GM18858 (cell line): ENCODE measurements at regions not wholly inside any gene's neighbourhood (a gene's known extent, or its start where the extent isn't known, plus 50 kb on each side); places are given as distances from the start of the nearest gene placed in this dataset.
A peak's percentile ranks its signal among the peaks of the same experiment; 100 is the strongest.

Experiments used
- ATAC-seq: cut with Tn5 transposase; IDR thresholded peaks from one replicate; pipeline ENCODE4 v1.9.1; 2021; ENCODE audit not compliant: unreplicated experiment

- no peak for ATAC-seq
Measured at GRCh38 chr17:72008236-72008876, 112.5 kb upstream of the SOX9 start.

DNA sequence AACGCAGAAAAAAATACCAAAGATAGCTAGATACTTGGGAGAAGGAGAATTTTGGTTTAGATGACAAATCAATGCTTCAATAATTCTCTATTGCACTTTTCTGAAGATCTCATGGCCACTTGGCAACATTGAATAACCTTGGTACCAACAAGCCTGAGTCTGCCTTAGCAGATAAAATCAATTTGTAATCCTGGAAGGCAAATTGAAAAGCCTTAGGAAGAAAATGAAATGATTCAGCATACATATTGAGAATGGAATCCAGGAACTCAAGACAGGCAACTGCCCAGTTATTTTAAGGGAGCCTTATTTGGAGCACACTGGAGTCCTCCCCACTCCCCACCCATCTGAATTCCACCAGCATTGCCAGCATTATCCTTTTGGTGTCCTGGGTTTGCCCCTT is 109.3 kb upstream of the SOX9 start:
- ATAC-seq: no peak

DNA sequence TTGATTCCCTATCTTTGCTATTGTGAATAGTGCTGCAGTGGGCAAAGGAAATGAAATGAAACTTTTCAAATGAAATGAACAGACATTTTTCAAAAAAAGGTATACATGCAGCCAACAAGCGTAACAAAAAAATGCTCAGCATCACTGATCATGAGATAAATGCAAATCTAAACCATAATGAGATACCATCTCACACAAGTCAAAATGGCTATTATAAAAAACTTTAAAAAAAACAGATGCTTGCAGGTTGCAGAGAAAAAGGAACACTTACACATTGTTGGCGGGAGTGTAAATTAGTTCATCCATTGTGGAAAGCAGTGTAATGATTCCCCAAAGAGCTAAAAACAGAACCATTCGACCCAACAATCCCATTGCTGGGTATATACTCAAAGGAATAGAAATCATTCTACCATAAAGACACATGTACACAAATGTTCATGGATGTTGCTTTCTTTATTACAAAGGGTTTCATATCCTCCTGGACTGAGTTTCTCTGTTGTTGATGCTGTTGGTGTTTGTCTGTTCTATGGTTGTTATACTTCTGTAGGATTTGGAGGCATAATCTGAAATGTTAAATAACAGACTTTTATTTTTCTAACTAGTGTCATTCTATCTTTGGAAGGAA is 99.3 kb upstream of the SOX9 start:
- peak; percentile 66 for ATAC-seq

GRCh38 chr17:72022328-72023275 is 98.2 kb upstream of the SOX9 start:
- ATAC-seq: no peak

DNA sequence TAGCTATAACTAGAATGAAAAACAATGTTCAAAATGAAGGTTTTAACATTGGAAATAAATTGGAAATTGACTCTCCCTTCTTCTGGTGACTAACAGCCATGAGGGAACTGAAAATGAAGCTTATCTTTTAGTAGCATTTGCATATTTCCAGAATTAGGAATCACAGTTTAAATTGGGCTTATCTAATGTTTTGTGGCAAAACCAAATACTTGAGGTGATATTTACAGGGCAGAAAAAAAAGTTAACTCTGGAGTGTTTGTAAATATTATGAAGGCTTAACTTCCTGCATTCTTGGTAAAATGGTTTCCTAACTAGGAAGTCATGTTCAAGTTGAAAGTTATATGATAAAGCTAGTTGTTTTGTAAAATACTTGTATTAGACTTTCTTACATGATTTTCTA is 96.4 kb upstream of the SOX9 start:
- no peak for ATAC-seq

DNA sequence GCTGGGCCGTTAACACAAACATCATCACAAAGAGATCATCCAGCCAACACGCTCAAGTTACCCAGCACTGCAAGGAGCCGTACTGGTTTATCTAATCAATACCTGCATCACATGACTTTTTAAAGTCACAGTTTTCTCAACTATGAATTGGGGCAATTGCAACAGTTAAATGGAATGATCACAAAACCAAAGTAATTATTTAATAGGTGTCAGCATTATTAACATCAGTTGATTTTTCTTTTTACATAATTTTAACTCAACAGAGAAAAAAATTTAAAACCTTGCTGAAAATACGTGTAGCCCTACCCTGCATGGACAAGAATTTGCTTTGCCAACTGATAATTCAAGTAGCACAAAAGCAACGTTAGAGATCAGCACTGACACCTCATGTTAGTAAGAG is 95.7 kb upstream of the SOX9 start:
- ATAC-seq: no peak

DNA sequence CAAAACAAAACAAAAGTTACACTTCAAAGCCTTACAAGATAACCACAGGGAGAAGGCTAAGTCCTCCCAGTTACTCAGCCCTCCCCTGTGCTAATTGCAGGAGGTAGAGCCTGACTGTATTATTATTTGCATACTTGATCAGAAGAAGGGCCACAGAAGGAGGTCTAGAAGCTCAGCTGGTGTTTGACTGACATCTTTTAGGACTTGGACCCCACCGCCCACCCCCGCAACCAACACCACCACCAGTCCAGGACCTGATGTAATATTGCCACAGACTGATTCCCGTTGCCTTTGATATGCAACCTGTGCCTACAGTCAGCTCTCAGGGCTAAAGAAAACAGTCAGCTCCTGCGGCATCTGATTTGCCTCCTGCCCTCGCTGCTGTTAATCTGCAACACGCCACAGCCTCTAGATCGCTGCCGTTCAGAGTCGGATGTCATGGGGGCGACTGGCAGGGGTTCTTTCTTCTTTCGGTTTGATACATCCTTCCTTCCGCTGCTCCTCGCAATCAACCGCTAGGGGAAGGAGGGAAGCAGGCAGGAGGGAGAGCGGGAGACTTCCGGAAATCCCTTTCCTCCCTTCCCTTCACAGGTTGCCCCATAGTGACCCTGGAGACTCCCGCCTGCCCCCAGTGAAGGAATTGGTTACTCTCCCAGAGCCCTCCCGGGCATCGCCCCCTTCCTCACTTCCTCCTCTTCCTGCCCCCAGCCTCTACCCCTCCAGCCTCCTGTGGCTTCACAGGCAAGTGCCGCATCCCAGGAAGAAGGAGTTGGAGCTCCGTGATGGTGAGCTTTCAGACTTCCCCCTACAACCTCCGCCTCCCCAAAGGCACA is 90.5 kb upstream of the SOX9 start:
- ATAC-seq: peak; percentile 44

DNA sequence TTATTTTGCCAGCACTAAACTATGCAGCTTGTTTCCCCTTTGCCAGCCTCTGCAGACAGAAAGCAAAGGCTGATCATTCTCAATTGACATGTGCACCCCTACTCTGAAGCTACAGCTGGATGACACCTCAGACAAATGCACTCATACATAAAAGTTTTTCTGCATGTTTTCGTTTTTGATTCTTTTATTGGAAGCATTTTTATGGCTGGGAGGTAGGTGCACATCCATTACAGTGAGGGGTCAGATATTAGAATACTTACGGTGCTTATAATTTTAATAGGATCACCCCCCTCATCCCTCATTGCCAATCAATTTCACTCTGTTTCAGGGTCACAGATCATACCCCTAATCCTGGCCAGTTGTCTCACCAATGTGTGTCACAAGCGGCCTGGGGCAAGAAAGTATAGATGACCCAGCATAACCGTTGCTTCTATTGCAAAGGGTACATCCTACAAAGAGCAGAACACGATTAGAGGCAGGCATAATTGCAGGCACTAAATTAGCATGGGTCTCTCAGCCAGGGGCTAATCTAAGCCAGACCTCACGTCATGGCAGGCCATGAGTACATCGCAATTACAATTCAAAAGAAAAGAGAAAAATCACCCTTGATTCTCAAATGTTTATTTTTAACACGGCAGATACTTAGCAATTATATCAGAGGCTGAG is 89.5 kb upstream of the SOX9 start:
- no peak for ATAC-seq

- no peak for ATAC-seq
Measured at GRCh38 chr17:72033334-72033733, 87.5 kb upstream of the SOX9 start.

GRCh38 chr17:72034000-72034399 is 86.8 kb upstream of the SOX9 start:
- peak; percentile 62 for ATAC-seq

- ATAC-seq: no peak
Measured at GRCh38 chr17:72038427-72038826, 82.4 kb upstream of the SOX9 start.

- ATAC-seq: no peak
Measured at GRCh38 chr17:72039490-72039889, 81.3 kb upstream of the SOX9 start.

DNA sequence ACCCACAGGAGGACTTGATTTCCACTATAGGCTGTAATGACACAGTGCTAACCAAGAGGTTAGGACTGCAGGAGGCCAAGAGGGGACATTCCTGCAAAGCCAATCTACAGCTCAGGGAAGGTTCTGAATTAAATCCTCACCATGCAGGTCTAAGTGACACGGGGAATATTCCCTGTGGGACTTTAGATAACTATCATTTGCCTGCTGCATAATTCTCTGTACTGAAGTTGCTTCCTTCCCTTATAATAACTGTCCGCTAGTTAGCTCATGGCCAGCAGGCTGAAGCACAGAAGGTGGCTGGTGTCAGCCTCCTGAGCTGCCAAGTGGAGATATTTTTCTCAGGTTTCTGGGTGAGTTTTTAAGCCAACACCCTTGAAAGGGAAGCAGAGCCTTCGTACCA is 74.6 kb upstream of the SOX9 start:
- no peak for ATAC-seq

DNA sequence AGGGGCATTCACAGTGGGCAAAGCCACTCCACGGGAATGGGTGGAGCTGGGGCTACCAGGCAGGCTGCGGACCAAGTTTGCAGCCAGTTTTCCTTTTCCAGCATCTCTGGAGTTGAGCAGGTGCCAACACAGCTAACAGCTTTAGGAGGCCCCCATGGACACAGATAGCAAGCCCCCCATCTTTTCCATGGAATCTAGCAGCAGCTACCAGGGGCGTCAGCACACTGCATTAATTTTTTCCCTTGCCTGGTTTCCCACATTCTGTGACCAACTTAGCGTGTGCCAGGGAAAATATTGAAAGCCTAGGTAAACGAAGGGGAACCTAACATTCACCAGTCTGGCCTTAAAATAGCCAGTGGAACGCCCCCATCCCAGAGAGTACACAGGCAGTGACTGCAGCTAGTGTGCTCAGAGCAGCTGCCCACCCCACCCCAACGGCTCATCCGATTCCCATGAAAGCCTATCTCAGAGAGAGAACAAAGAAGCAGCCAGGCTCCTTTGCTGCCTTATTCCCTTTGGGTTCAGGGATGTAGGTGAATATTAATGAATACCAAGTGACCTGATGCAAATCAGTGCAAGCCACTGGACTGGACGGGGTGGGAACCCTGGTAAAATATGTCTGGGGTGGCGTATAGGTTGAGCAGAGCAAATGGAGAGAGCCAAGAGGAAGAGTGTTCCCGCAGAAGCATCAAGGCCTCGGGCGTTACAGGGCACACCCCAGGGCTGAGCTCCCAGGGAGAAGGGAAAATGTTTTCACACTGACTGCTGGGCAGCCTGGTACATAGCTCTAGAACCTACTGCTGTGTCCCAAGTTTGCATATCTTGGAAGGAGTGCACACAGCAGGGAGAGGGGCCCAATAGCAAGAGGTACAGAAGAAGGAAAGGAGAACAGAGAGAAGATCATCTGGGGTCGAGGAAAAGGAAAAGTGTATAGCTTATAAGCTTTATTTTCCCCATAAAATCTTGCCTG is 73.9 kb upstream of the SOX9 start:
- ATAC-seq: no peak

DNA sequence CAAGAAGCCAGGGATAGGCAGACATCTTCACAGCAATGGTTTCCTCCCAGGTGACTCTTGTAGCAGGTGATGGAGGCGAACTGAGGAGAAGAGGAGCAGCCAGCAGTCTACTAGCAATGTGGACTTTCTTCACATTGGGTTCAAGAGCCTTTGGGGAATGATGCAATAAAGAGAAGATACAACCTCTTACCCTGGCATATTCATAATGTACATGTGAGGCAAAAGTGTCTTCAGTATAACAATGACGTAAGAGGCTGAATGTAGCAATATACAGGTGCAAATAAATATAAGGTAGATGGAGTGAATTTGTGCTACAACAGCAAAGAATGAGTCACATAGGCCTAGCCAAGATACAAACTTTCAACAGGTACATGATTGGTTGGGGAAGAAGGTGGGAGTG is 70.9 kb upstream of the SOX9 start:
- no peak for ATAC-seq

- ATAC-seq: no peak
Measured at GRCh38 chr17:72053036-72053435, 67.8 kb upstream of the SOX9 start.

- ATAC-seq: no peak
Measured at GRCh38 chr17:72053449-72053848, 67.4 kb upstream of the SOX9 start.

GRCh38 chr17:72056155-72056554 is 64.7 kb upstream of the SOX9 start:
- no peak for ATAC-seq

GRCh38 chr17:72056727-72057290 is 64.0 kb upstream of the SOX9 start:
- no peak for ATAC-seq
